ENCODE measurements at regions not wholly inside any gene's neighbourhood (a gene's known extent, or its start where the extent isn't known, plus 50 kb on each side); places are given as distances from the start of the nearest gene placed in this dataset.

- TF ChIP-seq CTCF (conservative IDR thresholded peaks at IDR 0.05 in 1 of 2, IDR thresholded peaks at IDR 0.05 in 1 of 2; ENCODE audit: extremely low read depth in 1 of 2, insufficient read depth in 1 of 2, low read depth in 1 of 2, low read length in 2 of 2) (no peak), EZH2 (IDR thresholded peaks at IDR 0.05; ENCODE audit: borderline replicate concordance, low read length) (no peak)
Observed at GRCh38 chr14:57018065-57018464, 207.8 kb upstream of the OTX2 start.
